Skeletal muscle satellite cell (primary cell): ENCODE measurements at regions not wholly inside any gene's neighbourhood (a gene's known extent, or its start where the extent isn't known, plus 50 kb on each side); places are given as distances from the start of the nearest gene placed in this dataset.

ENCODE experiments used
- H3K27me3 ChIP-seq: 2 replicates; pipeline ENCODE4 v1.7.0; 2013; ENCODE audit warnings: low read length; ENCODE audit not compliant: control insufficient read depth, insufficient read depth
- H3K36me3 ChIP-seq: 2 replicates; pipeline ENCODE4 v1.7.0; 2013; ENCODE audit warnings: mild to moderate bottlenecking, control low read depth, low read length; ENCODE audit not compliant: insufficient read depth
- H3K4me1 ChIP-seq: 2 replicates; pipeline ENCODE4 v1.7.0; 2013; ENCODE audit warnings: low read length; ENCODE audit not compliant: control insufficient read depth, insufficient read depth
- H3K4me2 ChIP-seq: 2 replicates; pipeline ENCODE4 v1.7.0; 2013; ENCODE audit warnings: mild to moderate bottlenecking, low read length
- H3K4me3 ChIP-seq: 2 replicates; pipeline ENCODE4 v1.7.0; 2013; ENCODE audit warnings: low read length
- H3K9ac ChIP-seq: 2 replicates; pipeline ENCODE4 v1.7.0; 2013; ENCODE audit warnings: mild to moderate bottlenecking, low read depth, low read length, moderate library complexity
- H3K9me3 ChIP-seq: replicated peaks from 2 replicates; pipeline ENCODE4 v1.7.0; 2013; ENCODE audit warnings: mild to moderate bottlenecking, control low read depth, low read length

- no peaks in the 10 kb centered on the region for H3K9me3 ChIP-seq
- no peaks in the 10 kb centered on the region for H3K36me3 ChIP-seq
- peaks cover under 1% of the 10 kb centered on the region for H3K27me3 ChIP-seq
- H3K4me3 ChIP-seq: peak overlapping the region; percentile 32
- peaks cover 21% of the 10 kb centered on the region for H3K4me1 ChIP-seq
- peak overlapping the region; percentile 73 for H3K4me2 ChIP-seq
- peak overlapping the region; percentile 68 for H3K9ac ChIP-seq
These were observed 406.5 kb downstream of the DUSP10 start for GRCh38 chr1:221335161-221336101.

DNA sequence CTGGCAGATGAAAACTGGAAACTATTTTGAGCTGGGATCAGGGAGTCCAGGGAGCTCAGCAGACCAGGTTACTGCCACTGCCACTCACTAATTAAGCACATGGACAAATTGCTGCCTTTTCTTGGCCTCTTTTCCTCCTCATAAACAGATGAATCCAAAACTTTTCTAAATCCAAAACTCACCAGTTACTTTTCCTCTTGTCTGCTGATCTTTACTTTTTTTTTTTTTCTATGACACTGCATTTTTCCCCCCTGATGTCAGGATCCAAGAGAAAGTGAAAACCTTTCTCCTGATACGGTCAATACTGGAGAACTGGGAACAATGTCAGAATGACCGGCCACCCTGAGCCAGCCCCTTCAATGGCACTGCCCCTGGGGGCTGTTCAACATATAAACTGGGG is 405.8 kb downstream of the DUSP10 start:
- H3K9me3 ChIP-seq: no peaks in the 10 kb centered on the region
- H3K36me3 ChIP-seq: no peaks in the 10 kb centered on the region
- peaks cover 3% of the 10 kb centered on the region for H3K27me3 ChIP-seq
- H3K9ac ChIP-seq: peak overlapping the region; percentile 68
- H3K4me2 ChIP-seq: peak overlapping the region; percentile 73
- peak overlapping the region; percentile 32 for H3K4me3 ChIP-seq
- H3K4me1 ChIP-seq: peaks cover 21% of the 10 kb centered on the region

GRCh38 chr1:221337106-221337505 is 404.8 kb downstream of the DUSP10 start:
- Histone ChIP-seq H3K27me3 (peaks cover 3% of the 10 kb centered on the region), H3K4me3 (no peak overlapping the region), H3K4me1 (peaks cover 21% of the 10 kb centered on the region), H3K36me3 (no peaks in the 10 kb centered on the region), H3K9ac (no peak overlapping the region), H3K9me3 (no peaks in the 10 kb centered on the region), H3K4me2 (no peak overlapping the region)

DNA sequence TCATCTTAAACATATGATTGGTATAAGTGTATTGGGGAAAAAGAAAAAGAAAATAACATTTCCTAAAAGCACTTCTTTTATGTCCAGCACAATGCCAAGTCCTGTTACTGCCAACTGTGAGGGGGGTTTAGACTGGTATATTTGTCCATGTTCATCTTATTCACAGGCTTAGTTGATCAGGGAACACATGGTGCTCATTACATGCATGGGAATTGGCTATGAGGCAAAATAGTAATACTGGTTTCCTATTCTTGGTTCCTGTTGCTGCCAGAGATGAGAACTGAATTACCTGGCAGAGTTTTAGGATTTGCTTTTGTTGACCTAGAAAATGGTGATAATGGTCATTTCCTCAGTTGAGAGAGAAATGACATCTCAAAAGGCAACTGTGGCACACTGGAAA is 398.8 kb downstream of the DUSP10 start:
- no peaks in the 10 kb centered on the region for H3K36me3 ChIP-seq
- no peak overlapping the region for H3K9ac ChIP-seq
- no peak overlapping the region for H3K4me3 ChIP-seq
- H3K9me3 ChIP-seq: no peaks in the 10 kb centered on the region
- no peak overlapping the region for H3K4me2 ChIP-seq
- H3K4me1 ChIP-seq: peaks cover 8% of the 10 kb centered on the region
- peaks cover 3% of the 10 kb centered on the region for H3K27me3 ChIP-seq

- H3K36me3 ChIP-seq: no peaks in the 10 kb centered on the region
- H3K4me3 ChIP-seq: no peak overlapping the region
- no peak overlapping the region for H3K4me2 ChIP-seq
- peaks cover 3% of the 10 kb centered on the region for H3K27me3 ChIP-seq
- no peak overlapping the region for H3K9ac ChIP-seq
- H3K4me1 ChIP-seq: peaks cover 8% of the 10 kb centered on the region
- no peaks in the 10 kb centered on the region for H3K9me3 ChIP-seq
These were observed 398.3 kb downstream of the DUSP10 start for GRCh38 chr1:221343607-221344006.

- H3K9me3 ChIP-seq: no peaks in the 10 kb centered on the region
- H3K36me3 ChIP-seq: no peaks in the 10 kb centered on the region
- H3K27me3 ChIP-seq: peaks cover 3% of the 10 kb centered on the region
- peaks cover 8% of the 10 kb centered on the region for H3K4me1 ChIP-seq
- no peak overlapping the region for H3K4me2 ChIP-seq
- H3K4me3 ChIP-seq: no peak overlapping the region
- H3K9ac ChIP-seq: no peak overlapping the region
These were observed 397.2 kb downstream of the DUSP10 start for GRCh38 chr1:221344693-221345092.

DNA sequence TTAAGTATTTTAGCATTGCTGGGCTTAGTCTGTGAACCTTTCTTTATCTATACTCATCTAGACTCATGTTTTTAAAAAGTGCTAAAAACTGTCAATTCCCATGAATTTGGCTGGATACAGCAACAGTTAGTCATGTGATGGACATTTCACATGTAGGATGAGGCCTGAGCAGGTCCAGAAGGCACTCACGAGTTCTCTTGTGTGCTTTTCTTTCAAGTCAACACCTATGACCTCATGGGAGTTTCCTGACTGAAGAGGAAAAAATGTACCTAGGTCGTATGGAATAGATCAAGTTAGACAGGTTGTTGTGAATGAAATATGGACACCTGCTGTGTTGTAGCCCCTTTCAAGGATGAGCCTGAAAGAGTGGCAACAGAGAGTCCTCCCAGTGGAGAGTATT is 394.2 kb downstream of the DUSP10 start:
- no peaks in the 10 kb centered on the region for H3K9me3 ChIP-seq
- H3K36me3 ChIP-seq: no peaks in the 10 kb centered on the region
- H3K4me2 ChIP-seq: no peak overlapping the region
- peaks cover 14% of the 10 kb centered on the region for H3K4me1 ChIP-seq
- H3K27me3 ChIP-seq: no peaks in the 10 kb centered on the region
- H3K4me3 ChIP-seq: no peak overlapping the region
- no peak overlapping the region for H3K9ac ChIP-seq

DNA sequence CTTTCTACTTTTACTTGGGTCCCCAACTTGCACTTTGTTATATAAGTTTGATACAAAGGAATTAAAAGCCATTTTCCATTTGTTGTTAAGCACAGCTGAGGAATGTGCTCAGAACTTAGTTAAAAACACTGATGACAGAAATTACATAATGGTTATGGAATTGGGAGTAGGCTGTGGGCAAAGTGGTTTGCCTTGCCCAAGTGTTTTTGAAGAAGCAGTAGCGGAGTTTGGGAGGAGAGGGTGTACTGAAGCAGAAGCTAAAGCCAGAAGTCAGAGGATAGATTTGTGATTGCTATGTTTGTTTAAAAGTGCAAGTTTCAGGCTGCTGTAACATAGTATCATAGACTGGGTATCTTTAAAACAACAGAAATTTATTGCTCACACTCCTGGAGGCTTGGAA is 391.8 kb downstream of the DUSP10 start:
- no peaks in the 10 kb centered on the region for H3K9me3 ChIP-seq
- H3K4me3 ChIP-seq: no peak overlapping the region
- no peaks in the 10 kb centered on the region for H3K27me3 ChIP-seq
- H3K9ac ChIP-seq: no peak overlapping the region
- no peaks in the 10 kb centered on the region for H3K36me3 ChIP-seq
- H3K4me1 ChIP-seq: peaks cover 7% of the 10 kb centered on the region
- no peak overlapping the region for H3K4me2 ChIP-seq

DNA sequence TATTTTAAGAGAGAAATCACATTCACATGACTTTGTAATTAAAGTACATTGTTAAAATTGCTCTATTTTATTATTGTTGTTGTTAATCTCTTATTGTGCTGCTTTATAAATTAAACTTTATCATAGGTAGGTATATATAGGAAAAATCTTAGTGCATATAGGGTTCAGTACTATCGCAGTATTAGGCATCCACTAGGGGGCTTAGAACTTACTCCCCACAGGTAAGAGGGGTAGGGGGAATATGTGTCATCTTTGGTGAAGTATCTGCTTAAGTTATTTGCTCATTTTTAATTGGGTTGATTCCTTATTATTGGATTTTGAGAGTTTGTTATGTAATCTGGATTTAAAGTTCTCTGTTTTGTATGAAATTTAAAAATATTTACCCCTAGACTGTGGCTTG is 385.2 kb downstream of the DUSP10 start:
- H3K4me2 ChIP-seq: no peak overlapping the region
- H3K27me3 ChIP-seq: no peaks in the 10 kb centered on the region
- H3K9me3 ChIP-seq: no peaks in the 10 kb centered on the region
- H3K4me3 ChIP-seq: no peak overlapping the region
- no peaks in the 10 kb centered on the region for H3K36me3 ChIP-seq
- H3K4me1 ChIP-seq: no peaks in the 10 kb centered on the region
- no peak overlapping the region for H3K9ac ChIP-seq

DNA sequence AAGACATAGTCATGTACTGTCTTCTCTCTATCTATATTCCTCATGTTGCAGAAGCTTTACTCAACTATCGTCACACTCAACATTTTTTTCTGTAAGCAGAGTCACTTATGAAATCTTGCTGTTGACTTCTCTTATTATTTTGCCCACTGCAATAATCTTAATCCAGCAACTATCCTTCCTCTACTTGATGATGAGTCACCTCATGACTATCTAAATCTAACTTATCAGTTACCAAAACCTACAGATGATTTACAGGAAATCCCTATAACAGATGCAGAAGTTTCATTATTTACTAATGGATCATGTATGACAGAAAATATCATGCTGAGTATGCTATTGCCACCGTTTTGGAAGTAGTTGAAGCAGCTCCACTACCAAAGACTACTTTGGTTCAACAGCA is 378.9 kb downstream of the DUSP10 start:
- Histone ChIP-seq H3K27me3 (no peaks in the 10 kb centered on the region), H3K4me2 (no peak overlapping the region), H3K9me3 (no peaks in the 10 kb centered on the region), H3K9ac (no peak overlapping the region), H3K36me3 (no peaks in the 10 kb centered on the region), H3K4me1 (no peaks in the 10 kb centered on the region), H3K4me3 (no peak overlapping the region)

- no peaks in the 10 kb centered on the region for H3K27me3 ChIP-seq
- no peaks in the 10 kb centered on the region for H3K36me3 ChIP-seq
- H3K4me1 ChIP-seq: peaks cover 6% of the 10 kb centered on the region
- no peaks in the 10 kb centered on the region for H3K9me3 ChIP-seq
- H3K9ac ChIP-seq: no peak overlapping the region
- no peak overlapping the region for H3K4me2 ChIP-seq
- H3K4me3 ChIP-seq: no peak overlapping the region
These were observed 375.3 kb downstream of the DUSP10 start for GRCh38 chr1:221366495-221367110.

GRCh38 chr1:221371705-221372104 is 370.2 kb downstream of the DUSP10 start:
- Histone ChIP-seq H3K9ac (no peak overlapping the region), H3K4me3 (no peak overlapping the region), H3K27me3 (no peaks in the 10 kb centered on the region), H3K4me2 (no peak overlapping the region), H3K36me3 (no peaks in the 10 kb centered on the region), H3K4me1 (peaks cover 6% of the 10 kb centered on the region), H3K9me3 (no peaks in the 10 kb centered on the region)
